ENCODE measurements at regions not wholly inside any gene's neighbourhood (a gene's known extent, or its start where the extent isn't known, plus 50 kb on each side); places are given as distances from the start of the nearest gene placed in this dataset.
"Not testable (repeated sequence)": the region's sequence is repeated elsewhere in the genome, so short reads cannot be mapped to it uniquely, and the experiment has no call there.

DNA sequence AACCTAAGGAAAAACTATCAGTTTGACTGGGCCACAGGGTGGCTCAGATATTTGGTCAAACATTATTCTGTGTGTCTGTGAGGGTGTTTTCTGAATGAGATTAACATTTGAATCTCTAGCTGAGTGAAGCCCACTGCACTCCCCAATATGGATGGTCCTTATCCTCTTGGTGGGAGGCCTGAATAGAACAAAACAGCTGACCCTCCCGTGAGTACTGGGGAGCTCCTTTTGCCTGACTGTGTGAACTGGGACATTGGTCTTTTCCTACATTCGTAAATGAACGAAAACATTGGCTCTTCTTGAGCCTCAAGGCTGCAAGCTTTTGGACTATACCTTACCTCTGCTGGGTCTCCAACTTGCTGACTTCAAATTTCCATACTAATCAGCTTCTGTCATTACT, 134.2 kb downstream of the SPATA31A6 start:
- TF ChIP-seq POLR2A, POLR2AphosphoS5 (IDR thresholded peaks at IDR 0.05): not testable (repeated sequence)
- TF ChIP-seq, protein P1, sequence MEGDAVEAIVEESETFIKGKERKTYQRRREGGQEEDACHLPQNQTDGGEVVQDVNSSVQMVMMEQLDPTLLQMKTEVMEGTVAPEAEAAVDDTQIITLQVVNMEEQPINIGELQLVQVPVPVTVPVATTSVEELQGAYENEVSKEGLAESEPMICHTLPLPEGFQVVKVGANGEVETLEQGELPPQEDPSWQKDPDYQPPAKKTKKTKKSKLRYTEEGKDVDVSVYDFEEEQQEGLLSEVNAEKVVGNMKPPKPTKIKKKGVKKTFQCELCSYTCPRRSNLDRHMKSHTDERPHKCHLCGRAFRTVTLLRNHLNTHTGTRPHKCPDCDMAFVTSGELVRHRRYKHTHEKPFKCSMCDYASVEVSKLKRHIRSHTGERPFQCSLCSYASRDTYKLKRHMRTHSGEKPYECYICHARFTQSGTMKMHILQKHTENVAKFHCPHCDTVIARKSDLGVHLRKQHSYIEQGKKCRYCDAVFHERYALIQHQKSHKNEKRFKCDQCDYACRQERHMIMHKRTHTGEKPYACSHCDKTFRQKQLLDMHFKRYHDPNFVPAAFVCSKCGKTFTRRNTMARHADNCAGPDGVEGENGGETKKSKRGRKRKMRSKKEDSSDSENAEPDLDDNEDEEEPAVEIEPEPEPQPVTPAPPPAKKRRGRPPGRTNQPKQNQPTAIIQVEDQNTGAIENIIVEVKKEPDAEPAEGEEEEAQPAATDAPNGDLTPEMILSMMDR (IDR thresholded peaks at IDR 0.05), result not testable (repeated sequence)

Measured in breast epithelium (tissue), 3 donors.